Sigmoid colon (tissue), 6 donors: ENCODE measurements at regions not wholly inside any gene's neighbourhood (a gene's known extent, or its start where the extent isn't known, plus 50 kb on each side); places are given as distances from the start of the nearest gene placed in this dataset.

Source experiments
- DNase-seq: peaks from one replicate; pipeline ENCODE4 v3.0.0-alpha.2; 2019
- H3K27ac ChIP-seq, 4 donors: fragments of 200-600 bp; sonication (generic); one replicate each; pipeline ENCODE4 v1.5.1; 2016 to 2019; ENCODE audit warnings: mild to moderate bottlenecking in 1 of 4
- H3K27me3 ChIP-seq, 3 donors: fragments of 200-600 bp; sonication (generic); one replicate each; pipeline ENCODE4 v1.5.1; 2019; ENCODE audit warnings: mild to moderate bottlenecking in 1 of 3
- H3K36me3 ChIP-seq, 4 donors: fragments of 200-600 bp; sonication (generic); one replicate each; pipeline ENCODE4 v1.5.1; 2016 to 2019
- H3K4me1 ChIP-seq, 4 donors: fragments of 200-600 bp; sonication (generic); one replicate each; pipeline ENCODE4 v1.5.1; 2017 to 2019
- H3K4me3 ChIP-seq, 4 donors: fragments of 200-600 bp; sonication (generic); one replicate each; pipeline ENCODE4 v1.5.1; 2017 to 2019; ENCODE audit warnings: mild to moderate bottlenecking in 2 of 4, moderate library complexity in 1 of 4
- H3K9me3 ChIP-seq, 4 donors: fragments of 200-600 bp in 3 of 4; sonication (generic) in 3 of 4; one replicate each; pipeline versions ENCODE4 v1.5.1 to v1.6.1; 2013 to 2019
- EP300 ChIP-seq, 4 donors: sonication (generic); formaldehyde crosslinking; IDR thresholded peaks; one replicate each; pipeline ENCODE4 v1.6.1; 2017; ENCODE audit warnings: antibody characterized with exemption in 4 of 4
- POLR2A ChIP-seq, 2 donors: fragments of 450-650 bp; IDR thresholded peaks; one replicate each; pipeline ENCODE4 v1.6.1; 2016; ENCODE audit warnings: antibody characterized with exemption in 2 of 2, mild to moderate bottlenecking in 2 of 2, moderate library complexity in 2 of 2
- POLR2AphosphoS5 ChIP-seq, 4 donors: sonication (generic); formaldehyde crosslinking; IDR thresholded peaks; one replicate each; pipeline ENCODE4 v1.6.1; 2017; ENCODE audit warnings: antibody characterized with exemption in 4 of 4
- WGBS, 2 donors: extraction: QIAGEN DNeasy Blood & Tissue Kit; methylation state at CpG; one replicate each; pipeline ENCODE4 v1.1.7; 2013; 5-methylcytosine and 5-hydroxymethylcytosine counted together
- intact Hi-C: fragments of 100-400 bp; cut with DNase I; formaldehyde crosslinking; loops from one replicate; pipeline ENCODE4 v1.15.1; 2023
- TF ChIP-seq, protein P1 (sequence below), 4 experiments: fragments of 450-650 bp in 3 of 4; fragments of 200-600 bp in 1 of 4; IDR thresholded peaks; one replicate each; pipeline ENCODE4 v1.5.1; 2016 to 2019; ENCODE audit warnings: antibody characterized with exemption in 4 of 4, mild to moderate bottlenecking in 3 of 4, moderate library complexity in 2 of 4
- donor health status: healthy with polysubstance abuse.
- donor health status: healthy.

GRCh38 chr4:124861761-124862160, 149.2 kb upstream of the ANKRD50 start:
- intact Hi-C loops: no loop called here
- Histone ChIP-seq H3K4me3 (no peak overlapping the region), H3K36me3 (no peaks in the 10 kb centered on the region), H3K27ac (no peak overlapping the region), H3K4me1 (no peaks in the 10 kb centered on the region), H3K27me3 (no peaks in the 10 kb centered on the region), H3K9me3 (no peaks in the 10 kb centered on the region)
- DNase-seq: no peak
- TF ChIP-seq EP300 (IDR thresholded peaks at IDR 0.05): no peak
- no peak for TF ChIP-seq POLR2A (IDR thresholded peaks at IDR 0.05)
- TF ChIP-seq POLR2AphosphoS5 (IDR thresholded peaks at IDR 0.05): no peak
- TF ChIP-seq, protein P1, sequence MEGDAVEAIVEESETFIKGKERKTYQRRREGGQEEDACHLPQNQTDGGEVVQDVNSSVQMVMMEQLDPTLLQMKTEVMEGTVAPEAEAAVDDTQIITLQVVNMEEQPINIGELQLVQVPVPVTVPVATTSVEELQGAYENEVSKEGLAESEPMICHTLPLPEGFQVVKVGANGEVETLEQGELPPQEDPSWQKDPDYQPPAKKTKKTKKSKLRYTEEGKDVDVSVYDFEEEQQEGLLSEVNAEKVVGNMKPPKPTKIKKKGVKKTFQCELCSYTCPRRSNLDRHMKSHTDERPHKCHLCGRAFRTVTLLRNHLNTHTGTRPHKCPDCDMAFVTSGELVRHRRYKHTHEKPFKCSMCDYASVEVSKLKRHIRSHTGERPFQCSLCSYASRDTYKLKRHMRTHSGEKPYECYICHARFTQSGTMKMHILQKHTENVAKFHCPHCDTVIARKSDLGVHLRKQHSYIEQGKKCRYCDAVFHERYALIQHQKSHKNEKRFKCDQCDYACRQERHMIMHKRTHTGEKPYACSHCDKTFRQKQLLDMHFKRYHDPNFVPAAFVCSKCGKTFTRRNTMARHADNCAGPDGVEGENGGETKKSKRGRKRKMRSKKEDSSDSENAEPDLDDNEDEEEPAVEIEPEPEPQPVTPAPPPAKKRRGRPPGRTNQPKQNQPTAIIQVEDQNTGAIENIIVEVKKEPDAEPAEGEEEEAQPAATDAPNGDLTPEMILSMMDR (IDR thresholded peaks at IDR 0.05): no peak
- WGBS, 2 donors: 89 to 93% methylated on average over 3 of the region's 3 CpGs

GRCh38 chr4:124854968-124855367, 142.4 kb upstream of the ANKRD50 start:
- DNase-seq: no peak
- Histone ChIP-seq H3K27me3 (no peaks in the 10 kb centered on the region), H3K4me1 (no peaks in the 10 kb centered on the region), H3K36me3 (no peaks in the 10 kb centered on the region), H3K9me3 (no peaks in the 10 kb centered on the region), H3K27ac (no peak overlapping the region), H3K4me3 (no peak overlapping the region)
- 69 to 84% methylated on average over 3 of the region's 3 CpGs for WGBS, 2 donors
- intact Hi-C loops: no loop called here
- TF ChIP-seq EP300 (IDR thresholded peaks at IDR 0.05) (no peak), POLR2AphosphoS5 (IDR thresholded peaks at IDR 0.05) (no peak), POLR2A (IDR thresholded peaks at IDR 0.05) (no peak)
- TF ChIP-seq, protein P1 (IDR thresholded peaks at IDR 0.05): no peak

DNA sequence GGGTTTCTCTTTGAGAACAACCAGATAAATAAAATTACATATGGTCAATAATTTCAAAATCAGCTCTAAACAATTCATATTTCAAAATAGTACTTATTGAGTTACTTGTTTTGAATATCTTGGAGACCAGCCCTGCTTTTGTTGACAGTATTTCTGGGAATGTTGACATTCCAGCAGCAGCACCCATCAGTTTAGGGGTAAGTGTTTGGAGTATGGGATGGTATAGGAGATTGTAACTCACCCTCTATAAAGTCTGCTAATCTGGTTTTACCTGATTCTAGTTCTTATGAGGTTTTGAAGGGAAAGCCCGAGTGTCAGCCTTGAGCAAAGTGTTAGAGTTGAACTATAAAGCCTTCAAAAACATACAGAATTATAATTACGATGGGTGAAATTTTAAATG, 139.2 kb upstream of the ANKRD50 start:
- intact Hi-C loops: no loop called here
- TF ChIP-seq EP300 (IDR thresholded peaks at IDR 0.05): no peak
- no peak for TF ChIP-seq POLR2A (IDR thresholded peaks at IDR 0.05)
- no peak for TF ChIP-seq POLR2AphosphoS5 (IDR thresholded peaks at IDR 0.05)
- TF ChIP-seq, protein P1 (IDR thresholded peaks at IDR 0.05): no peak

DNA sequence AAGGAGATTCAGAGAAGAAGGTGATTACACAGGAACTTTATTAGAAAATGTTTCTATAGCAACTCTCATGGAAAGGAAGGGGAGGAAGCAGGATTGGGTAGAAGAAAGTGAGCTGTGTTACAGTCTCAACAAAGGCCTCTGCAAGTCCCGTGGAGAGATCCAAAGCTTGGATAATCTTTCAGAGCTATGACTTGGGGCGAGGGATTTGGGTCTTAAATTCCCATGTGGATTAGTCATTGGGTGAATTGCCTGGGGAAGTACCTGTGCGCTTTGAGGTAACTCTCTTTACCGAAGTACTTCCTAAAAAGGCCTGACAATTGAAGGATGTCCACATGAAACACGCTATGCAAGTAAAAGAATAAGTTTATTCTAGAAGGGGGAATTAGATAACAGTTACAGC, 133.8 kb upstream of the ANKRD50 start:
- WGBS, 2 donors: 74 to 77% methylated on average over 5 of the region's 5 CpGs
- no peaks in the 10 kb centered on the region for H3K4me1 ChIP-seq
- TF ChIP-seq POLR2AphosphoS5 (IDR thresholded peaks at IDR 0.05): no peak
- TF ChIP-seq POLR2A (IDR thresholded peaks at IDR 0.05): no peak
- TF ChIP-seq, protein P1 (IDR thresholded peaks at IDR 0.05): no peak
- TF ChIP-seq EP300 (IDR thresholded peaks at IDR 0.05): no peak
- H3K27me3 ChIP-seq: no peaks in the 10 kb centered on the region
- intact Hi-C loops: no loop called here
- no peak overlapping the region for H3K4me3 ChIP-seq
- no peaks in the 10 kb centered on the region for H3K36me3 ChIP-seq
- H3K27ac ChIP-seq: no peak overlapping the region
- no peak for DNase-seq
- peaks cover 0 to 4% (median 0%) of the 10 kb centered on the region in 4 donors for H3K9me3 ChIP-seq

More for the DNA sequence above, 139.2 kb upstream of the ANKRD50 start:
- WGBS, 2 donors: 33 to 63% methylated on average over 2 of the region's 2 CpGs
- no peak for DNase-seq
- no peak overlapping the region for H3K4me3 ChIP-seq
- H3K27me3 ChIP-seq: no peaks in the 10 kb centered on the region
- no peaks in the 10 kb centered on the region for H3K9me3 ChIP-seq
- H3K4me1 ChIP-seq: no peaks in the 10 kb centered on the region
- H3K36me3 ChIP-seq: no peaks in the 10 kb centered on the region
- no peak overlapping the region for H3K27ac ChIP-seq

DNA sequence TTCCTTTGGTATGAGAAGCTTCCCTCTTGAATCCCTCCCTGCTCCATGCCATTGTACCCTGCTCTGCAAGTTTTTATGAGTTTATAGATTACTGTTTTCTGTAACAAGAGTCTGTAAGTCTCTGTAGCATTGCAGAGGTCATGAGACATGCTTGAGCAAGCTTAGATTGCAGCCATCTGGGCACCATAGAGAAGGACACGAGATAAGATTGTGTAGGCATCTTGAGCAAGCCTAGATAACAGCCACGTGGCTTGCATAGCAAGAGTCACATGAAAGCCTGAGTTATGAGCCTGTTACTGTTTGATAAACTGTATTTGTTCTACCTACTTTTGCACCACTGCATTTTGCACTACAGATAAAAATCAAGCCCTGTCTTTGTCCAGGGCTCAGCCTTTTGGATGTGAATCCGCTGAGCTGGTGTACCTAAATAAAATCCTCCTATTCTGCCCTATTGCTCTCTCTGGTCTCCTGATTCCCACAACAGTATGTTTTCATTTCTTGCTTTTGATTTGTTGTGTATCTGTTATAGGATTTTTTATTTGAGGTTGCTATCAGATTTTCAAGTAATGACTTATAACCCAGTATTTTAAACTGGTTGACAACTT, 127.4 kb upstream of the ANKRD50 start:
- Histone ChIP-seq H3K4me3 (no peak overlapping the region), H3K27me3 (no peaks in the 10 kb centered on the region), H3K4me1 (no peaks in the 10 kb centered on the region), H3K36me3 (no peaks in the 10 kb centered on the region), H3K9me3 (peaks cover 3 to 15% (median 7%) of the 10 kb centered on the region in 4 donors), H3K27ac (no peak overlapping the region)
- DNase-seq: no peak
- TF ChIP-seq POLR2AphosphoS5 (IDR thresholded peaks at IDR 0.05) (no peak), POLR2A (IDR thresholded peaks at IDR 0.05) (no peak), EP300 (IDR thresholded peaks at IDR 0.05) (no peak)
- TF ChIP-seq, protein P1 (IDR thresholded peaks at IDR 0.05): no peak
- WGBS, 2 donors: 50 to 72% methylated on average over 3 of the region's 3 CpGs
- intact Hi-C loops: no loop called here
